Thoracic aorta (tissue), 2 donors: ENCODE measurements at regions not wholly inside any gene's neighbourhood (a gene's known extent, or its start where the extent isn't known, plus 50 kb on each side); places are given as distances from the start of the nearest gene placed in this dataset.

Experiments
- ATAC-seq: fragments of 150-250 bp; one replicate; pipeline ENCODE4 v1.8.0; 2017; ENCODE audit warnings: low read depth; ENCODE audit not compliant: insufficient number of reproducible peaks, low FRiP score
- DNase-seq: peaks from one replicate; pipeline ENCODE4 v3.0.0-alpha.2; 2020; ENCODE audit warnings: low spot score
- H3K27ac ChIP-seq, 2 donors: fragments of 200-600 bp; sonication (generic); 1 replicate in 1 of 2; 2 replicates in 1 of 2; pipeline ENCODE4 v1.5.1; 2016; ENCODE audit warnings: mild to moderate bottlenecking in 2 of 2, moderate library complexity in 2 of 2
- H3K27me3 ChIP-seq: fragments of 200-600 bp; sonication (generic); replicated peaks from 2 replicates; pipeline ENCODE4 v1.6.0; 2016; ENCODE audit warnings: mild to moderate bottlenecking; ENCODE audit not compliant: insufficient read depth
- H3K36me3 ChIP-seq: fragments of 200-600 bp; sonication (generic); one replicate; pipeline ENCODE4 v1.5.1; 2016
- H3K4me1 ChIP-seq, 2 donors: fragments of 200-600 bp; sonication (generic); 1 replicate in 1 of 2; 2 replicates in 1 of 2; pipeline versions ENCODE4 v1.5.1 to v1.6.0; 2016; ENCODE audit warnings: low read depth in 2 of 2, mild to moderate bottlenecking in 1 of 2; ENCODE audit not compliant: control insufficient read depth in 1 of 2
- H3K4me3 ChIP-seq: fragments of 200-600 bp; sonication (generic); 2 replicates; pipeline ENCODE4 v1.5.1; 2016; ENCODE audit warnings: mild to moderate bottlenecking
- H3K9me3 ChIP-seq: fragments of 200-600 bp; sonication (generic); 2 replicates; pipeline ENCODE4 v1.5.1; 2016
- CTCF ChIP-seq: fragments of 200-600 bp; sonication (generic); IDR thresholded peaks from one replicate; pipeline ENCODE4 v1.5.1; 2019; ENCODE audit warnings: antibody characterized with exemption

- Histone ChIP-seq H3K4me3 (no peak overlapping the region), H3K9me3 (no peaks in the 10 kb centered on the region), H3K4me1 (peaks cover 0 to 9% of the 10 kb centered on the region in 2 donors), H3K27me3 (no peaks in the 10 kb centered on the region), H3K36me3 (no peaks in the 10 kb centered on the region), H3K27ac (no peak overlapping the region)
- TF ChIP-seq CTCF, result no peak
- DNase-seq (no peak), ATAC-seq (no peak)
Measured at GRCh38 chr2:236714080-236714479, 144.5 kb downstream of the ACKR3 start.

DNA sequence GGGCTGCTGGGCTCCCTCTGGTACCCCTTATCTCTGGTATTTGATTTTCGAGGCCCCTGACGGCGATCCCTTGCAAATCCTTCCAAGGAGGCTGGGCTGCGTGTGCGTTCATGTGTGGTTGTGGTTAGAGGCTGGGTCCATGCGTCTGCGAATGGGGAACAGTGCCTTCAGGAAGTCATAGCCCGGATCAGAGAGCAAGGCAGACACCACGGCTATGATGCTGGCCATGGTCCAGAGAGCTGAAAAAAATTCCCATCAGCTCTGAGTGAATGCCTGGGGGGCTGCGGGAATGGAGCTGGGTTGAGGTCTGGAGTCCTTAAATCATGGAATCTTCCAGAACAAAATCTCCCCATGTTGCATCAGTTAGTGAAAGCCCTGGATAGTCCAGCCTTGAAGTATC, 145.5 kb downstream of the ACKR3 start:
- Histone ChIP-seq H3K27me3 (no peaks in the 10 kb centered on the region), H3K4me3 (no peak overlapping the region), H3K27ac (no peak overlapping the region), H3K36me3 (no peaks in the 10 kb centered on the region), H3K4me1 (peaks cover 0 to 9% of the 10 kb centered on the region in 2 donors), H3K9me3 (no peaks in the 10 kb centered on the region)
- ATAC-seq (peak; percentile 22), DNase-seq (no peak)
- TF ChIP-seq CTCF, result no peak

DNA sequence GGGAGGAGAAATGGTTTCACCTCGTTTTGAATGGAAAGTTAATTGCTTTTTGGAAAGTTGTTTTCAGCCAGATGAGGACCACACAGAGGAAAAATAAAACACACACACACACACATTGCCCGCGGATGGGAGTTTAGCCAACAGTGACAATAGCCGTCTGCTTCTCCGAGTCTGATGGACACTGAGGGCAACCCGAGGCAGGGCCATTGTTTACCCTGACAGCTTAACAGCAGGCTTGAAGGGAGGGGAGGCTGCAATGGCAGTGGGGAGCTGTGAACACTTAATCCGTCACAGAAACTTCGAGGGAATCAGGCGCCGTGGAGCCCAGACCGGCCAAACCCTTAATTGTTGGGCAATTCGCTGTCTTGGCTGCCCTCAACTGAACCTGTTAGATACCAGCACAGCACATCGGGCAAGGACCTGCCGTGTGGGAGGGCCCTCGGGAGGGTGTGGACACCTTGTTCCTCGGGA, 145.9 kb downstream of the ACKR3 start:
- Histone ChIP-seq H3K4me1 (peaks cover 0 to 9% of the 10 kb centered on the region in 2 donors), H3K36me3 (no peaks in the 10 kb centered on the region), H3K27me3 (no peaks in the 10 kb centered on the region), H3K4me3 (no peak overlapping the region), H3K27ac (no peak overlapping the region), H3K9me3 (no peaks in the 10 kb centered on the region)
- no peak for TF ChIP-seq CTCF
- ATAC-seq, result no peak
- DNase-seq, result no peak

GRCh38 chr2:236717120-236717519, 147.5 kb downstream of the ACKR3 start:
- ATAC-seq (no peak), DNase-seq (no peak)
- no peak overlapping the region for H3K4me3 ChIP-seq
- no peaks in the 10 kb centered on the region for H3K9me3 ChIP-seq
- no peak for TF ChIP-seq CTCF
- peaks cover 0 to 7% of the 10 kb centered on the region in 2 donors for H3K4me1 ChIP-seq
- H3K27ac ChIP-seq, result no peak overlapping the region
- H3K36me3 ChIP-seq, result no peaks in the 10 kb centered on the region
- H3K27me3 ChIP-seq, result no peaks in the 10 kb centered on the region

DNA sequence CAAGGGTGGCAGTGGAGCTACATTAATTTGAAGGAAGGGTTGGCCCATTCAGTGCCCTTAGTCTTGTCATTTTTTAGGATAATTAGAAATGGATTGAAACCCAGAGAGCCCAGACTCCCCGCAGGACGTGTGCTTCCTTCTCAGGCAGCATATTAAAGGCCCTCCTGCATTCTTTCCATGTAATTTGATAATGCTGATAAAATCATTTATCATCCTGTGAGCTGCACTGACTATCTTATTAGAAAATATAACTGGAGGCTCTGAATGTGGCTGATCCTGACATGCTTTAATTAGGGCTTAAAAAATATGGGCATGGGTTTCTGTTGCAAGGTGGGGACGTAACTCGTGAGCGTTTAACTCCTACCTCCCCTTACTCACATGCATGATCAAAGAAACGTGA, 148.1 kb downstream of the ACKR3 start:
- ATAC-seq (no peak), DNase-seq (no peak)
- Histone ChIP-seq H3K27me3 (no peaks in the 10 kb centered on the region), H3K4me3 (no peak overlapping the region), H3K36me3 (no peaks in the 10 kb centered on the region), H3K27ac (no peak overlapping the region), H3K9me3 (no peaks in the 10 kb centered on the region), H3K4me1 (peaks cover 0 to under 1% of the 10 kb centered on the region in 2 donors)
- no peak for TF ChIP-seq CTCF
